ENCODE measurements at regions not wholly inside any gene's neighbourhood (a gene's known extent, or its start where the extent isn't known, plus 50 kb on each side); places are given as distances from the start of the nearest gene placed in this dataset.

DNA sequence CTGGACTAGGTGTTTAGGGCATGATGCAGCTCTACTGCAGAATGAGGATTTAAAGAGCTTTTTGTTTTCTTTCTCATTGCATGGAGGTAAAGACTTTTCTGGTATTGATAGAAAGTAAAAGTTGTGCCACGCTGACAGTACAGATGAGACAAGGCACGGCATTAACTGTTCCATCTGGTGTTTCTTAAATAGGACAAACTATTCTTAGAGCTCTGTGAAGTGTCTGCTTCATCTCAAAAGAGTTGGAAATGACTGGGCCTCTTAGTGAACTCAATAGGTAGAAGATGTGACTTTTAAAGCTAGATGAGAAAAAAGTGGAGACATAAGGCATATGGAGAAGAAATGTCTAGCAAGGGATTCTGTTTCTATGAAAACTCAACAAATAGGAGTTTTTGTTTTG is 321.8 kb downstream of the RPRM start:
- ATAC-seq, result no peak
- Mint-ChIP-seq H3K4me1 (ENCODE audit: low read depth) (no peaks in the 10 kb centered on the region), H3K27me3 (peaks cover 7% of the 10 kb centered on the region), H3K36me3 (ENCODE audit: low read depth) (no peaks in the 10 kb centered on the region), H3K27ac (no peak overlapping the region), H3K9me3 (no peaks in the 10 kb centered on the region), H3K4me3 (no peak overlapping the region)
- CTCF ChIA-PET, result interaction anchor here (1.2 kb wide), 1 partner anchor 9 kb away, joined by 3 read pairs; no protein-coding TSS in a partner anchor
- no peak for DNase-seq
- POLR2A ChIA-PET, result no interaction called here
- intact Hi-C loops (cut with micrococcal nuclease), result no loop called here
- TF ChIP-seq, protein P1, sequence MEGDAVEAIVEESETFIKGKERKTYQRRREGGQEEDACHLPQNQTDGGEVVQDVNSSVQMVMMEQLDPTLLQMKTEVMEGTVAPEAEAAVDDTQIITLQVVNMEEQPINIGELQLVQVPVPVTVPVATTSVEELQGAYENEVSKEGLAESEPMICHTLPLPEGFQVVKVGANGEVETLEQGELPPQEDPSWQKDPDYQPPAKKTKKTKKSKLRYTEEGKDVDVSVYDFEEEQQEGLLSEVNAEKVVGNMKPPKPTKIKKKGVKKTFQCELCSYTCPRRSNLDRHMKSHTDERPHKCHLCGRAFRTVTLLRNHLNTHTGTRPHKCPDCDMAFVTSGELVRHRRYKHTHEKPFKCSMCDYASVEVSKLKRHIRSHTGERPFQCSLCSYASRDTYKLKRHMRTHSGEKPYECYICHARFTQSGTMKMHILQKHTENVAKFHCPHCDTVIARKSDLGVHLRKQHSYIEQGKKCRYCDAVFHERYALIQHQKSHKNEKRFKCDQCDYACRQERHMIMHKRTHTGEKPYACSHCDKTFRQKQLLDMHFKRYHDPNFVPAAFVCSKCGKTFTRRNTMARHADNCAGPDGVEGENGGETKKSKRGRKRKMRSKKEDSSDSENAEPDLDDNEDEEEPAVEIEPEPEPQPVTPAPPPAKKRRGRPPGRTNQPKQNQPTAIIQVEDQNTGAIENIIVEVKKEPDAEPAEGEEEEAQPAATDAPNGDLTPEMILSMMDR (IDR thresholded peaks at IDR 0.05), result no peak

DNA sequence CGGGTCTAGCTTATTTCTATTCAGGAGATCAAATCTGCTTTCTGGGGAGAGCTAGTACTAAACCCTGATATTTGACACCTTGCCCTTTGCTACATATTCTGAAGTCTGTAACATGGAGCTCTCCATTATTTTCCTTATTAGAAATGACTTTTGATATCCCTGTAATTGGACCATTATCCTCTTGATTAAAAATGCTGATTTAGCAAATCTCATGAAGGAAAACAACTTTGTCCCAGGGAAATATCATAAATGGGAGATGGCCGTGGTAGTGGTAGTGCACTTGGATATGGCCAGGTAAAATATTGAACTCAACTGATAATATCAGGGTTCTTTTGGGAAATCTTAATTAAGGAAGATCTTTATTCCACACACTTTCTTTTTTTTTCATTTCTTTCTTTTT is 326.5 kb downstream of the RPRM start:
- no peak overlapping the region for H3K4me3 Mint-ChIP-seq
- DNase-seq, result no peak
- intact Hi-C loops (cut with micrococcal nuclease), result no loop called here
- H3K9me3 Mint-ChIP-seq, result no peaks in the 10 kb centered on the region
- CTCF ChIA-PET, result no interaction called here
- POLR2A ChIA-PET, result interaction anchor here (0.6 kb wide), 1 partner anchor 588 kb away, joined by 3 read pairs; no protein-coding TSS in a partner anchor
- no peaks in the 10 kb centered on the region for H3K36me3 Mint-ChIP-seq (ENCODE audit: low read depth)
- TF ChIP-seq, protein P1 (IDR thresholded peaks at IDR 0.05), result no peak
- H3K4me1 Mint-ChIP-seq (ENCODE audit: low read depth), result no peaks in the 10 kb centered on the region
- no peak for ATAC-seq
- peaks cover 7% of the 10 kb centered on the region for H3K27me3 Mint-ChIP-seq
- no peak overlapping the region for H3K27ac Mint-ChIP-seq

DNA sequence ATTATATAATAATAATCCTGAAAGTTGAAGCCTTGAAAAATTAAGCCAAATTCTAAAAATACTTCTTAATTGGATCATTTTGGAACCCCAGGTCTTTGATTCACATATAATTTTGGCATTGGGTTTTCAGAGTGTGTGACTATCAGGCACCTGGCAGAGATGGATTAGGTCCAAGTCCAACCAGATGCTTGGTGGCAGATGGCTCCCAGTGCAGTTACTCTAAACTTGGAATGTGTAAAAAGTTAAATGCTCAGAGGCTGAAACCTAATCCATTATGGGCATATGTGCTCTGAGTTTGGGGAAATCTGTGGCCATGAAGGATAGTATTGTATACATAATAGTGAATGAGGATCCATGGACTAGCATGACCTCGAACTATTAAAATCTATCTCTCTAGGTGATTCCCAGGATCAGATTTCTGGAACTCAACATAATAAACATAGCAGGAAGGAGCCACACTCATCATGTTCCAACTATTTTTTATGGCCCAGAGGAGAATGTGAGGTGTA is 333.0 kb downstream of the RPRM start:
- intact Hi-C loops (cut with micrococcal nuclease), result no loop called here
- Mint-ChIP-seq H3K4me1 (ENCODE audit: low read depth) (no peaks in the 10 kb centered on the region), H3K9me3 (no peaks in the 10 kb centered on the region), H3K36me3 (ENCODE audit: low read depth) (no peaks in the 10 kb centered on the region), H3K27me3 (no peaks in the 10 kb centered on the region), H3K4me3 (no peak overlapping the region), H3K27ac (no peak overlapping the region)
- ChIA-PET CTCF (no interaction called here), POLR2A (no interaction called here)
- TF ChIP-seq, protein P1 (IDR thresholded peaks at IDR 0.05), result no peak
- DNase-seq (no peak), ATAC-seq (no peak)

DNA sequence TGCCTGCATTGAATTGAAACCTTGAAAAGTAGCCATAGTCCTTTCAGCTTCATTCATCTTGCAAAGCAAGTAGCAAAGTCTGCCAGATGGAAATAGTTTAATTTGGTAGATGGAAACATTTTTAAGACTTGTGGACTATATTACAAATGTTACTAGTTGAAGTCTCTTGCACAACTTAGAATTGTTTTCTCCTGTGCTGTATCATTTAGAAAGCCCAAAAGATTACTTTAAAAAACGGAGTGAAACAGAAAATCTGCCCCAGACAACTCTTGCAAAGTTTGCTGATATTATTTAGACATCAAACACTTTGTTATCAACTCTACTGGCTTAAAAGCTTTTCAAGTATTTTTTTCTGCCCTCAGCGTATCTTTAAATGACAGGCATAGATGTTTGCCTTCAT is 335.0 kb downstream of the RPRM start:
- intact Hi-C loops (cut with micrococcal nuclease), result no loop called here
- Mint-ChIP-seq H3K9me3 (no peaks in the 10 kb centered on the region), H3K27ac (no peak overlapping the region), H3K4me1 (ENCODE audit: low read depth) (no peaks in the 10 kb centered on the region), H3K4me3 (no peak overlapping the region), H3K27me3 (peaks cover 2% of the 10 kb centered on the region), H3K36me3 (ENCODE audit: low read depth) (no peaks in the 10 kb centered on the region)
- no peak for ATAC-seq
- CTCF ChIA-PET, result no interaction called here
- TF ChIP-seq, protein P1 (IDR thresholded peaks at IDR 0.05), result no peak
- DNase-seq, result no peak
- POLR2A ChIA-PET, result no interaction called here

DNA sequence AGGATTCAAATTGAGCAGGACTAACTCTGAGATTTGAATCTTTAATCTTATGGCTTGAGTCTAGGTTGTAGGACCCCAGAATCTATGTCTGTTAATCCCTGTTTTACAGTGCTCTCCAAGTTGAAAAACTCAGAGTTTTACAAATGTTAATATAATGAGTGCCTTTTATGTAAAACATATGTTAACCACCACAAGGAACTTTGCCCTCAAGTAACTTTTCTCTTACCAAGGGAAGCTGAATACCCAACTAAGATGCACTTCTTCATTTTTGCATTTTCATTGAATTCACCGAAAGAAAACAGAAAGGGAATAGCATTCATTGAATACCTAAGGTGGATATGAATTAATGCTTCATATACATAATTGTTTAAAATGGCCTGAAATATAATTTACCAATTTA is 338.1 kb downstream of the RPRM start:
- CTCF ChIA-PET, result no interaction called here
- Mint-ChIP-seq H3K27me3 (peaks cover 2% of the 10 kb centered on the region), H3K9me3 (no peaks in the 10 kb centered on the region), H3K4me3 (no peak overlapping the region), H3K27ac (no peak overlapping the region), H3K36me3 (ENCODE audit: low read depth) (no peaks in the 10 kb centered on the region), H3K4me1 (ENCODE audit: low read depth) (no peaks in the 10 kb centered on the region)
- intact Hi-C loops (cut with micrococcal nuclease), result no loop called here
- ATAC-seq (no peak), DNase-seq (no peak)
- TF ChIP-seq, protein P1 (IDR thresholded peaks at IDR 0.05), result no peak
- POLR2A ChIA-PET, result no interaction called here
